WTC11 (cell line): ENCODE measurements at regions not wholly inside any gene's neighbourhood (a gene's known extent, or its start where the extent isn't known, plus 50 kb on each side); places are given as distances from the start of the nearest gene placed in this dataset.

Source experiments
- ATAC-seq: fragments of 200-7000 bp; cut with Tn5 transposase; 2 replicates; pipeline ENCODE4 v1.10.0; 2021; ENCODE audit warnings: mild to moderate bottlenecking, moderate library complexity
- CTCF ChIA-PET: fragments of 300-600 bp; sonication (Branson Sonifier 250); formaldehyde crosslinking; loops from one replicate; lab custom pipeline; 2021; ENCODE audit warnings: antibody characterized with exemption; lab: Charles Lee
- POLR2A ChIA-PET: fragments of 350-600 bp; sonication (Branson Sonifier 250); formaldehyde crosslinking; loops from one replicate; lab custom pipeline; 2021; ENCODE audit warnings: antibody characterized with exemption; lab: Charles Lee
- DNase-seq: peaks from one replicate; pipeline ENCODE4 v3.0.0; 2021; ENCODE audit warnings: low spot score
- H3K27ac Mint-ChIP-seq: 2 replicates; pipeline ENCODE4 v1.8.0; 2021; ENCODE audit warnings: mixed read lengths
- H3K27me3 Mint-ChIP-seq: 2 replicates; pipeline ENCODE4 v1.8.0; 2021; ENCODE audit warnings: low read depth, mild to moderate bottlenecking, moderate library complexity, mixed read lengths
- H3K36me3 Mint-ChIP-seq: 2 replicates; pipeline ENCODE4 v1.8.0; 2021; ENCODE audit warnings: mixed read lengths
- H3K4me1 Mint-ChIP-seq: 2 replicates; pipeline ENCODE4 v1.8.0; 2022; ENCODE audit warnings: mixed read lengths
- H3K4me3 Mint-ChIP-seq: 2 replicates; pipeline ENCODE4 v1.8.0; 2021; ENCODE audit warnings: mild to moderate bottlenecking, moderate library complexity, mixed read lengths
- H3K9me3 Mint-ChIP-seq: 2 replicates; pipeline ENCODE4 v1.8.0; 2021; ENCODE audit warnings: mixed read lengths
- AFF4 ChIP-seq: sonication (generic); formaldehyde crosslinking; IDR thresholded peaks from 2 replicates; pipeline ENCODE4 v1.8.1; 2023; ENCODE audit warnings: mild to moderate bottlenecking, missing genetic modification reagents, borderline replicate concordance
- AR ChIP-seq: fragments of 250-450 bp; sonication (Bioruptor Pico); IDR thresholded peaks from 2 replicates; pipeline ENCODE4 v1.9.0; 2021; ENCODE audit warnings: mild to moderate bottlenecking
- ESRRA ChIP-seq: sonication (generic); formaldehyde crosslinking; IDR thresholded peaks from 2 replicates; pipeline ENCODE4 v1.8.1; 2022; ENCODE audit warnings: mild to moderate bottlenecking, missing genetic modification reagents, borderline replicate concordance
- GABPB1 ChIP-seq: sonication (generic); formaldehyde crosslinking; IDR thresholded peaks from 2 replicates; pipeline ENCODE4 v1.8.1; 2023; ENCODE audit warnings: mild to moderate bottlenecking, missing genetic modification reagents
- GRHL2 ChIP-seq: fragments of 250-450 bp; sonication (Bioruptor Pico); IDR thresholded peaks from 2 replicates; pipeline ENCODE4 v1.8.0; 2022; ENCODE audit warnings: mild to moderate bottlenecking, moderate library complexity; ENCODE audit not compliant: insufficient replicate concordance, severe bottlenecking
- JAZF1 ChIP-seq: fragments of 250-450 bp; sonication (Bioruptor Pico); IDR thresholded peaks from 2 replicates; pipeline ENCODE4 v1.9.0; 2021; ENCODE audit warnings: moderate library complexity, mild to moderate bottlenecking, inconsistent platforms
- NFATC4 ChIP-seq: fragments of 250-450 bp; sonication (Bioruptor Pico); IDR thresholded peaks from 2 replicates; pipeline ENCODE4 v1.9.0; 2021; ENCODE audit warnings: mild to moderate bottlenecking
- NR3C1 ChIP-seq: sonication (generic); formaldehyde crosslinking; conservative IDR thresholded peaks from 2 replicates; pipeline ENCODE4 v1.8.1; 2023; ENCODE audit warnings: low read depth, mild to moderate bottlenecking, missing genetic modification reagents
- PREB ChIP-seq: sonication (generic); formaldehyde crosslinking; IDR thresholded peaks from 2 replicates; pipeline ENCODE4 v1.8.1; 2022; ENCODE audit warnings: mild to moderate bottlenecking, missing genetic modification reagents, moderate library complexity, borderline replicate concordance
- USF1 ChIP-seq: sonication (generic); formaldehyde crosslinking; IDR thresholded peaks from 2 replicates; pipeline ENCODE4 v1.8.0; 2022; ENCODE audit warnings: mild to moderate bottlenecking, missing genetic modification reagents
- USF2 ChIP-seq: sonication (generic); formaldehyde crosslinking; IDR thresholded peaks from 2 replicates; pipeline ENCODE4 v1.8.1; 2023; ENCODE audit warnings: mild to moderate bottlenecking, missing genetic modification reagents, moderate library complexity
- ZNF512 ChIP-seq: sonication (generic); formaldehyde crosslinking; IDR thresholded peaks from 2 replicates; pipeline ENCODE4 v1.8.1; 2022; ENCODE audit warnings: missing genetic modification reagents, borderline replicate concordance

- H3K9me3 Mint-ChIP-seq, result no peaks in the 10 kb centered on the region
- ChIA-PET CTCF (interaction anchor here (0.7 to 2.7 kb wide), 3 partner anchors 118 to 175 kb away, joined by 3 to 9 read pairs (median 3); no protein-coding TSS in a partner anchor), POLR2A (no interaction called here)
- peaks cover 57% of the 10 kb centered on the region for H3K4me1 Mint-ChIP-seq
- 0 out of 2 replicates have a peak, but pooled peaks have one; percentile 26 for ATAC-seq
- no peak overlapping the region for H3K27ac Mint-ChIP-seq
- H3K27me3 Mint-ChIP-seq, result peaks cover 8% of the 10 kb centered on the region; the same call in 1 of the 2 replicates
- no peaks in the 10 kb centered on the region for H3K36me3 Mint-ChIP-seq
- no peak for DNase-seq
- no peak for TF ChIP-seq AFF4 (CRISPR knock-in tag)
- H3K4me3 Mint-ChIP-seq, result no peak overlapping the region
These were observed 319.5 kb upstream of the NOCT start for GRCh38 chr4:138696058-138696457.

- no peaks in the 10 kb centered on the region for H3K9me3 Mint-ChIP-seq
- ChIA-PET POLR2A (no interaction called here), CTCF (no interaction called here)
These were observed 322.1 kb upstream of the NOCT start for GRCh38 chr4:138693526-138693925.

More at GRCh38 chr4:138693526-138693925, 322.1 kb upstream of the NOCT start:
- no peak overlapping the region for H3K27ac Mint-ChIP-seq
- peaks cover 8% of the 10 kb centered on the region; the same call in 1 of the 2 replicates for H3K27me3 Mint-ChIP-seq
- ATAC-seq, result no peak
- no peak overlapping the region for H3K4me3 Mint-ChIP-seq
- no peak for TF ChIP-seq USF1 (CRISPR knock-in tag)
- no peak for TF ChIP-seq USF2
- TF ChIP-seq ESRRA, result no peak
- no peak for TF ChIP-seq AR (CRISPR knock-in tag)
- no peak for TF ChIP-seq GABPB1 (CRISPR knock-in tag)
- no peak for TF ChIP-seq PREB (CRISPR knock-in tag)
- TF ChIP-seq JAZF1 (CRISPR knock-in tag), result no peak
- no peak for TF ChIP-seq NFATC4 (CRISPR knock-in tag)
- TF ChIP-seq ZNF512 (CRISPR knock-in tag), result no peak
- no peak for TF ChIP-seq GRHL2 (CRISPR knock-in tag)
- TF ChIP-seq NR3C1 (CRISPR knock-in tag), result no peak
- TF ChIP-seq, all 79 proteins: peak for 0
- Mint-ChIP-seq H3K36me3 (no peaks in the 10 kb centered on the region), H3K4me1 (peaks cover 53% of the 10 kb centered on the region)
- no peak for DNase-seq
